Neural cell (in vitro differentiated cells): ENCODE measurements at regions not wholly inside any gene's neighbourhood (a gene's known extent, or its start where the extent isn't known, plus 50 kb on each side); places are given as distances from the start of the nearest gene placed in this dataset.

Experiments used
- H2AFZ ChIP-seq: fragments of 200-600, 300-800 bp; sonication (generic), shearing (Covaris generic); 2 replicates; pipeline ENCODE4 v1.6.0; 2014; ENCODE audit warnings: low read depth, mild to moderate bottlenecking, antibody characterized with exemption, low read length, moderate library complexity
- H3F3A ChIP-seq: fragments of 200-600 bp; shearing (Covaris generic); 2 replicates; pipeline ENCODE4 v1.6.1; 2016; ENCODE audit warnings: mild to moderate bottlenecking, moderate library complexity, mixed read lengths, antibody characterized with exemption, low read length; ENCODE audit not compliant: insufficient read depth, poor library complexity, severe bottlenecking
- H3K27ac ChIP-seq: fragments of 200-600, 300-800 bp; sonication (generic), shearing (Covaris generic); 2 replicates; pipeline ENCODE4 v1.5.1; 2014; ENCODE audit warnings: mild to moderate bottlenecking, low read length, moderate library complexity
- H3K27me3 ChIP-seq: fragments of 300-800, 200-600 bp; sonication (generic), shearing (Covaris generic); 2 replicates; pipeline ENCODE4 v1.6.0; 2014; ENCODE audit warnings: mild to moderate bottlenecking, low read depth, low read length, moderate library complexity; ENCODE audit not compliant: insufficient read depth
- H3K36me3 ChIP-seq: fragments of 300-800, 200-600 bp; sonication (generic), shearing (Covaris generic); 2 replicates; pipeline ENCODE4 v1.5.1; 2014; ENCODE audit warnings: mild to moderate bottlenecking, antibody characterized with exemption, low read length, moderate library complexity; ENCODE audit not compliant: insufficient read depth
- H3K4me2 ChIP-seq: fragments of 300-800, 200-600 bp; sonication (generic), shearing (Covaris generic); 2 replicates; pipeline ENCODE4 v1.6.0; 2014; ENCODE audit warnings: mild to moderate bottlenecking, low read length
- H3K4me3 ChIP-seq: fragments of 300-800, 200-600 bp; sonication (generic), shearing (Covaris generic); 2 replicates; pipeline ENCODE4 v1.5.1; 2014; ENCODE audit warnings: mild to moderate bottlenecking, low read length, moderate library complexity
- H3K79me2 ChIP-seq: fragments of 200-600 bp; shearing (Covaris generic); replicated peaks from 2 replicates; pipeline ENCODE4 v1.6.0; 2014; ENCODE audit warnings: mild to moderate bottlenecking, low read length, moderate library complexity; ENCODE audit not compliant: insufficient read depth
- H3K9ac ChIP-seq: fragments of 300-800, 200-600 bp; sonication (generic), shearing (Covaris generic); 2 replicates; pipeline ENCODE4 v1.6.1; 2016; ENCODE audit warnings: mild to moderate bottlenecking, low read length, mixed read lengths
- H3K9me2 ChIP-seq: fragments of 200-600 bp; shearing (Covaris generic); 2 replicates; pipeline ENCODE4 v1.6.1; 2016; ENCODE audit warnings: mild to moderate bottlenecking, low read length, mixed read lengths; ENCODE audit not compliant: insufficient read depth
- H3K9me3 ChIP-seq: fragments of 200-600, 300-800 bp; sonication (generic), shearing (Covaris generic); 2 replicates; pipeline ENCODE4 v1.6.1; 2016; ENCODE audit warnings: mild to moderate bottlenecking, mixed run types, low read length, moderate library complexity, mixed read lengths
- H4K20me1 ChIP-seq: fragments of 200-600 bp; shearing (Covaris generic); 2 replicates; pipeline ENCODE4 v1.6.1; 2016; ENCODE audit warnings: mild to moderate bottlenecking, mixed run types; ENCODE audit not compliant: insufficient read depth
- CTCF ChIP-seq: fragments of 450-650 bp; IDR thresholded peaks from 2 replicates; pipeline ENCODE4 v1.5.1; 2014; ENCODE audit warnings: antibody characterized with exemption, mild to moderate bottlenecking, moderate library complexity; ENCODE audit not compliant: poor library complexity, severe bottlenecking
- EP300 ChIP-seq: fragments of 450-650 bp; conservative IDR thresholded peaks from 2 replicates; pipeline ENCODE4 v1.6.1; 2014; ENCODE audit warnings: antibody characterized with exemption, mild to moderate bottlenecking, moderate library complexity; ENCODE audit not compliant: poor library complexity, severe bottlenecking
- EZH2 ChIP-seq: fragments of 200-600, 300-800 bp; shearing (Covaris generic), sonication (generic); IDR thresholded peaks from 2 replicates; pipeline ENCODE4 v1.6.1; 2014; ENCODE audit warnings: antibody characterized with exemption, low read length, borderline replicate concordance, mild to moderate bottlenecking; ENCODE audit not compliant: insufficient read depth, poor library complexity, severe bottlenecking
- MXI1 ChIP-seq: fragments of 450-650 bp; conservative IDR thresholded peaks from 2 replicates; pipeline ENCODE4 v1.6.1; 2014; ENCODE audit warnings: antibody characterized with exemption, mild to moderate bottlenecking; ENCODE audit not compliant: poor library complexity, severe bottlenecking
- POLR2AphosphoS5 ChIP-seq: IDR thresholded peaks from 2 replicates; pipeline ENCODE4 v1.6.1; 2012
- RAD21 ChIP-seq: fragments of 450-650 bp; conservative IDR thresholded peaks from 2 replicates; pipeline ENCODE4 v1.6.1; 2014; ENCODE audit warnings: antibody characterized with exemption, mild to moderate bottlenecking, moderate library complexity
- REST ChIP-seq: IDR thresholded peaks from 2 replicates; pipeline ENCODE4 v1.6.1; 2012; ENCODE audit warnings: borderline replicate concordance
- SMC3 ChIP-seq: fragments of 450-650 bp; conservative IDR thresholded peaks from 2 replicates; pipeline ENCODE4 v1.6.1; 2014; ENCODE audit warnings: antibody characterized with exemption, mild to moderate bottlenecking, moderate library complexity; ENCODE audit not compliant: poor library complexity
- TAF1 ChIP-seq: IDR thresholded peaks from 2 replicates; pipeline ENCODE4 v1.6.1; 2012; ENCODE audit warnings: low read depth

- no peaks in the 10 kb centered on the region for H3K27me3 ChIP-seq
- no peaks in the 10 kb centered on the region for H3K79me2 ChIP-seq
- H3K9me3 ChIP-seq = no peaks in the 10 kb centered on the region
- no peak overlapping the region for H3K4me3 ChIP-seq
- H3K9ac ChIP-seq = no peak overlapping the region
- H4K20me1 ChIP-seq = no peaks in the 10 kb centered on the region
- no peaks in the 10 kb centered on the region for H3K36me3 ChIP-seq
- H3K27ac ChIP-seq = no peak overlapping the region
- H2AFZ ChIP-seq = no peak overlapping the region
- no peak for TF ChIP-seq TAF1
- no peaks in the 10 kb centered on the region for H3F3A ChIP-seq
- no peaks in the 10 kb centered on the region for H3K9me2 ChIP-seq
- H3K4me2 ChIP-seq = no peak overlapping the region
Measured at GRCh38 chr3:170752571-170753155, 117.3 kb downstream of the RPL22L1 start.

GRCh38 chr3:170751899-170752293 is 118.1 kb downstream of the RPL22L1 start:
- no peak overlapping the region for H3K4me2 ChIP-seq
- H3F3A ChIP-seq = no peaks in the 10 kb centered on the region
- TF ChIP-seq MXI1 (no peak), SMC3 (no peak), REST (no peak)
- no peaks in the 10 kb centered on the region for H3K27me3 ChIP-seq
- H3K4me3 ChIP-seq = no peak overlapping the region
- H3K9me3 ChIP-seq = no peaks in the 10 kb centered on the region
- no peaks in the 10 kb centered on the region for H3K79me2 ChIP-seq
- H3K9me2 ChIP-seq = no peaks in the 10 kb centered on the region
- no peak overlapping the region for H3K9ac ChIP-seq
- no peaks in the 10 kb centered on the region for H4K20me1 ChIP-seq
- no peak overlapping the region for H3K27ac ChIP-seq
- no peak overlapping the region for H2AFZ ChIP-seq
- no peaks in the 10 kb centered on the region for H3K36me3 ChIP-seq

- H3K27ac ChIP-seq = no peak overlapping the region
- no peaks in the 10 kb centered on the region for H3K9me3 ChIP-seq
- no peaks in the 10 kb centered on the region for H4K20me1 ChIP-seq
- H3K9ac ChIP-seq = no peak overlapping the region
- no peak overlapping the region for H2AFZ ChIP-seq
- no peaks in the 10 kb centered on the region for H3K27me3 ChIP-seq
- H3K4me3 ChIP-seq = no peak overlapping the region
- H3K79me2 ChIP-seq = no peaks in the 10 kb centered on the region
- H3K9me2 ChIP-seq = no peaks in the 10 kb centered on the region
- TF ChIP-seq RAD21 (no peak), POLR2AphosphoS5 (no peak), REST (no peak), EZH2 (no peak), TAF1 (no peak), EP300 (no peak), CTCF (no peak), SMC3 (no peak), MXI1 (no peak)
- H3F3A ChIP-seq = no peaks in the 10 kb centered on the region
- no peak overlapping the region for H3K4me2 ChIP-seq
- no peaks in the 10 kb centered on the region for H3K36me3 ChIP-seq
Measured at GRCh38 chr3:170751083-170751898, 118.7 kb downstream of the RPL22L1 start.
